GM19238 (cell line): ENCODE measurements at regions not wholly inside any gene's neighbourhood (a gene's known extent, or its start where the extent isn't known, plus 50 kb on each side); places are given as distances from the start of the nearest gene placed in this dataset.

Source experiments
- DNase-seq: peaks from one replicate; pipeline ENCODE4 v3.0.0; 2011; ENCODE audit warnings: low spot score; ENCODE audit not compliant: insufficient read length

GRCh38 chr11:13104619-13105236 is 95.6 kb downstream of the RASSF10 start:
- DNase-seq: no peak

- no peak for DNase-seq
Measured at GRCh38 chr11:13105237-13105844, 96.2 kb downstream of the RASSF10 start.

DNA sequence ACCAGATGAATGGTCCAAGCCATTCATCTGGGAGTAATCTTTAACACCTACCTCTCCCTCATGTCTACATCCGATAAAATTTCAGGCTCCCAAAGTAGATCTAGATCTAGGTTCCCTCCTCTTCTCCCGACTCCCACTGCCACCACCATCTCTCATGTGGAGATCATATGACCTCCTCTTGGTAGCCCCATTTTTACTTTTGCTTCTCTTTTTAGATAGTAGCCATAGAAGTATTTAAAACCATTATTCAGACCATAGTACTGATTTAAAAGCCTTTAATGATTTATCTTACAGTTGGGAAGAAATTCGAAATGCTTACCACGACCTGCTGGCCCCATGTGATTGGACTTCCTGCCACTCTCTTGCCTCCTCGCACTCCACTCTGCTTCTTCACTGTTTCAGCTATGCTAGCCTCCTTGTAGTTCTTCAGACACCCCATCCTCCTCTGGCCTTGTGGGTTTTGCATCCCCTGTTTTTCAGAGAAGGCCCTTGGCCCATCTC is 98.5 kb downstream of the RASSF10 start:
- DNase-seq: no peak

DNA sequence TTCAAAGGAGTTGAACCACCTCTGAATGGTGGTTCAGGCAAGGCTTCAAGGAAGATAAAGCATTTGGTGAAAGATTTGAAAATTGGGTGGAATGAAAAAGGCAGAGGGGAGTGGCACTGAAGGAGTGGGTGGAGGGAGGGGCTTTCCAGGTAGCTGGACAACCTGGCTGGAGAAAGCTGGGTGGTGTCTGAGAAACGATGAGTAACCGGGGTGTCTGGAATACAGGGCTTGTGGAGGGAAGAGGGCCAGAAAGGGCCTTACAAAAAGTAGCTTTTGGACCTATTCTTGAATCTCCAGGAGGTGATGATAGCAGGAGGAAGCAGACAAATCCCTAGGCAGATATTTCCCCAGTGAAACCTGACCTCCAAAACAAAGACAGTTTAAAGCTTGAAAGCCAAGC is 99.3 kb downstream of the RASSF10 start:
- DNase-seq: no peak

DNA sequence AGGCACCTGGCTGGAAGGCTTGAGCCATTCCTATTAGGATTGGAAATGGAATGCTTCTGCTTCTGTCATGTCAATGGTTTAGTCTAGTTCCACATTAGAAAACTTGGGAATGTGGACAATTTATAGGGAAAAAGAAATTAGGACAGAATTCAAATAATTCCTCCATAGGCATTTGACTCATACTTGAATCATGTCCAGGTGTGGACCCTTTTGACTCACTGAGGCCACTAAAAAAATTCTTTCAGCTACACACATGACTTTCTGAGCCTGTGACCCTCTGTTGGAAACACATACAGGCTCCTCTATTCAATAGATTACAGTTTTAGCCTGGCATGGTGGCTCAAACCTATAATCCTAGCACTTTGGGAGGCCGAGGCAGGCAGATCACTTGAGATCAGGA is 100.5 kb downstream of the RASSF10 start:
- DNase-seq: no peak

GRCh38 chr11:13110145-13110544 is 101.0 kb downstream of the RASSF10 start:
- no peak for DNase-seq

- no peak for DNase-seq
Measured at GRCh38 chr11:13110929-13111812, 102.1 kb downstream of the RASSF10 start.

DNA sequence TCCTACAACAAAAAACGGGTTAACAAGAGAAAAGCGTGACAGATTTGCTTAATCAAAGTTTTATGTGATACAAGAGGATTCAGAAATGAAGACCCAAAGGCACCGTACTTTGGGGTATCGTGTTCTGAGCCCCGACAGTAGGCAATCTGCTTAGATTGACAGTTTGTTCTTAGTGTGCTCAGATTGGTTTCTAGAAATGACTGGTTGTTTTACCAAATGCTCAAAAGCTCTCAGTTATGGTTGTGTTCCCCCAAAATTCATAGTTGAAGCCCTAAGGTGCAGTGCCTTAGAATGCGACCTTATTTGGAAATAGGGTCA is 102.7 kb downstream of the RASSF10 start:
- DNase-seq: no peak

- no peak for DNase-seq
Measured at GRCh38 chr11:13114566-13115379, 105.7 kb downstream of the RASSF10 start.

- DNase-seq: no peak
Measured at GRCh38 chr11:13115380-13115675, 106.2 kb downstream of the RASSF10 start.

GRCh38 chr11:13116491-13116890 is 107.4 kb downstream of the RASSF10 start:
- no peak for DNase-seq

- no peak for DNase-seq
Measured at GRCh38 chr11:13117344-13117743, 108.2 kb downstream of the RASSF10 start.

DNA sequence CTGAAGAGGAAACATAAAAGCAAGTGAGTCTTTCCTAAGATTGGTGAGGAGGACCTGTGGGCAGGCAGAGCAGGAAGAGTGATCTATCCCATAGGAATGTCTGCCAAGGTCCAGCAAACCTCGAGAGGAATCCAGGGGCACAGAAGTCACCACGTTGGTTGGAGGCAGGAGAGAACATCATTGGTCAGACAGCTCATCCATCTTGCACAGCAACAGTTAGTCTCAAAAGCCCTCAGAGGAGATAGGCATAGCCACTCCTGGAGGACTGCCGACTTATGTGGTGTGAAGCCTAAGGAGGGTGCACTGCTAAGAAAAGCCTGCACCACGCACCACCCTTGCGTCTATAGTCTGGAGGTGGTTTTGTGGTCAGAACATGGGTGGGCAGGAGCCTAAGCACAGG is 109.1 kb downstream of the RASSF10 start:
- DNase-seq: no peak

DNA sequence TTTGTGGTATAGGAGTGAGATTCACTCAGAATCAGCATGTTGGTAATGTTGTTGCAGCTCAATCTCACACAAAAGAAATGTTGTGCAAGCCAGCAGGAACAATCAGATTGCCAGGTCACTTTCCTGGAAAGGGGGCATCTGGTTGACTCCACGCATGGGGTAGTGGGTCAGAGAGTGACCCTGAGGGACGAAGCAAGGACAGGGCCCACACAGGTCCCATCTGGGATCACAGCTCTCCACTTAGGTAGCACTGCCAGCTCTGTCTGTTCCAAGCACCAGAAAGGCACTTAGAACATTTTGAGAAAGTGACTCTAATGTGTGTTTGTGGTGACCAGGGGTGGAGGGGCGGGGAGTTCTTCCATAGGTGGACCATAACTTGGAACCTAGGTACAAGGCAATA is 109.5 kb downstream of the RASSF10 start:
- DNase-seq: no peak

- DNase-seq: no peak
Measured at GRCh38 chr11:13119361-13119760, 110.2 kb downstream of the RASSF10 start.

GRCh38 chr11:13119941-13120520 is 110.9 kb downstream of the RASSF10 start:
- no peak for DNase-seq

DNA sequence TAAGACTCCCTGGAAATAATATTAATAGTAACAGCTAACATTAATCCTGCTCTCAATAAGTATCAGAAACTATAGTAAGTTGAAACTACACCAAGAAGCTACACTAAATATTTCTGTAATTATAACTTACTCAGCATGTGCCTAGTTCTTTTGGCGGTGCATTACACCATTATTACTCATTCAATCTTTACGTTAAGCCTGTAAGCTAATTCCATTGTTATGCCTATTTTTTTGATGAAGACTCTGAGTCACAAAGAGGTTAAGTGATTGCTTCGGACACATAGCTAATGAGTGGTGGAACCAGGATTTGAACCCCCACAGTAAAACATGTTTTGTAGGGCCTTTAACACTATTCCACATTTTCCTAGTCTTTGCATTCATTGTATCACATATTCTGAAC is 111.6 kb downstream of the RASSF10 start:
- no peak for DNase-seq

- no peak for DNase-seq
Measured at GRCh38 chr11:13126430-13126829, 117.3 kb downstream of the RASSF10 start.

DNA sequence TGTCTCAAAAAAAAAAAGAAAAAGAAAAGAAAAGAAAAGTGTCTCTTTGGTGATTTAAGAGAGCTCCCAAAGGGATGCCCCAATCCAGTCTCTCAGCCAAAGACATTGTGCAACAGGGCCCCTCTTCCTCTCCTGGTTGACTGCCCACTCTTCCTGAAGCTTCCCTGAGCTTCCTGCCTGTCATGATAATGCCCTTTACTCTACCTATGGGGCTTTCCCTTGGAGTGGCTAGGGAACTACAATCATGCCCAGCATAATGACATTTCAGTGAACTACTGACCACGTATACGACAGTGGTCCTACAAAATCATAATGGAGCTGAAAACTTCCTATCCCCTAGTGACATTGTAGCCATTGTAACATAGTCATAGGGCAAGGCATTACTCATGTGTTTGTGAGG is 118.0 kb downstream of the RASSF10 start:
- no peak for DNase-seq

- DNase-seq: no peak
Measured at GRCh38 chr11:13128354-13128753, 119.2 kb downstream of the RASSF10 start.

- no peak for DNase-seq
Measured at GRCh38 chr11:13134066-13134465, 125.0 kb downstream of the RASSF10 start.
